ENCODE measurements at regions not wholly inside any gene's neighbourhood (a gene's known extent, or its start where the extent isn't known, plus 50 kb on each side); places are given as distances from the start of the nearest gene placed in this dataset.

DNA sequence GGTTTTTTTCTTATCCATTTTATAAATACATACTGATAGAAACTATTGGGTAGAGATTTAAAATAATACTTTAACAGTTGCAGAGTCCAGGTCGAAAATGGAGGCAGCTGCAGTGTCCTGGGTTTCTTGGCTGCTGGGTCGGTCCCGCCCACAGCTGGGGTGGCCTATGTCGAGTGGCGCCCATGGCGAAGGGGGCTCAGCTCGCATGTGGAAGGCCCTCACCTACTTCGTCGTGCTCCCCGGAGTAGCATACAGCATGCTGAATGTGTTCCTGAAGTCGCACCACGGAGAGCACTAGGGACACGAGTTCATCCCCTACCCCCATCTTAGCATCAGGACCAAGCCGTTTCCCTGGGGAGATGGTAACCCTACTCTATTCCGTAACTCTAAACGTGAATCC is 1304.9 kb upstream of the ADGRL2 start:
- TF ChIP-seq POLR2A (IDR thresholded peaks at IDR 0.05): no peak
- TF ChIP-seq, protein P1, sequence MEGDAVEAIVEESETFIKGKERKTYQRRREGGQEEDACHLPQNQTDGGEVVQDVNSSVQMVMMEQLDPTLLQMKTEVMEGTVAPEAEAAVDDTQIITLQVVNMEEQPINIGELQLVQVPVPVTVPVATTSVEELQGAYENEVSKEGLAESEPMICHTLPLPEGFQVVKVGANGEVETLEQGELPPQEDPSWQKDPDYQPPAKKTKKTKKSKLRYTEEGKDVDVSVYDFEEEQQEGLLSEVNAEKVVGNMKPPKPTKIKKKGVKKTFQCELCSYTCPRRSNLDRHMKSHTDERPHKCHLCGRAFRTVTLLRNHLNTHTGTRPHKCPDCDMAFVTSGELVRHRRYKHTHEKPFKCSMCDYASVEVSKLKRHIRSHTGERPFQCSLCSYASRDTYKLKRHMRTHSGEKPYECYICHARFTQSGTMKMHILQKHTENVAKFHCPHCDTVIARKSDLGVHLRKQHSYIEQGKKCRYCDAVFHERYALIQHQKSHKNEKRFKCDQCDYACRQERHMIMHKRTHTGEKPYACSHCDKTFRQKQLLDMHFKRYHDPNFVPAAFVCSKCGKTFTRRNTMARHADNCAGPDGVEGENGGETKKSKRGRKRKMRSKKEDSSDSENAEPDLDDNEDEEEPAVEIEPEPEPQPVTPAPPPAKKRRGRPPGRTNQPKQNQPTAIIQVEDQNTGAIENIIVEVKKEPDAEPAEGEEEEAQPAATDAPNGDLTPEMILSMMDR (IDR thresholded peaks at IDR 0.05): no peak
